ENCODE measurements at regions not wholly inside any gene's neighbourhood (a gene's known extent, or its start where the extent isn't known, plus 50 kb on each side); places are given as distances from the start of the nearest gene placed in this dataset.

DNA sequence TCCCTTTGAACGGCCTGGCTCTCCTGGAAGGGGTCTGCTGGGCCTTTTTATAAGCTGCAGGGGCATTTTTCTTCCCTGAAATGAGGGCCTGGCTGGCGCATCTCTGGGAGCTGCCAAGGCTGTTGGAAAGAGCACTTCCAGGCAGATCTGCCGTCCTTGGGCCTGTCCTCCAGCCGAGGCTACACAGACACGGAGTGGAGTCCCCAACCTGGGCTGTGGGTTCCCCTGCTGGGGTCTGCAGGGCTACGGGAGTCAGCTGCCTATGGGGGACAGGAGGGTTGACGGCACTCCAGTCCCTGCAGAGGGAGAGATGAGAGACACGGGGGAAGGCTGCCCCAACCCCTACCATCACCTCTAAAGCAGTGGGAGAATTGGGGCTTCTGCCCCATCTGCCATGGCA, 606.6 kb downstream of the TBC1D22A start:
- ATAC-seq, result no peak
- no peak overlapping the region for H3K27ac ChIP-seq
- peak in 1 of 4 donors; percentile 47 for DNase-seq
- H3K9me3 ChIP-seq, result no peaks in the 10 kb centered on the region
- TF ChIP-seq, protein P1, sequence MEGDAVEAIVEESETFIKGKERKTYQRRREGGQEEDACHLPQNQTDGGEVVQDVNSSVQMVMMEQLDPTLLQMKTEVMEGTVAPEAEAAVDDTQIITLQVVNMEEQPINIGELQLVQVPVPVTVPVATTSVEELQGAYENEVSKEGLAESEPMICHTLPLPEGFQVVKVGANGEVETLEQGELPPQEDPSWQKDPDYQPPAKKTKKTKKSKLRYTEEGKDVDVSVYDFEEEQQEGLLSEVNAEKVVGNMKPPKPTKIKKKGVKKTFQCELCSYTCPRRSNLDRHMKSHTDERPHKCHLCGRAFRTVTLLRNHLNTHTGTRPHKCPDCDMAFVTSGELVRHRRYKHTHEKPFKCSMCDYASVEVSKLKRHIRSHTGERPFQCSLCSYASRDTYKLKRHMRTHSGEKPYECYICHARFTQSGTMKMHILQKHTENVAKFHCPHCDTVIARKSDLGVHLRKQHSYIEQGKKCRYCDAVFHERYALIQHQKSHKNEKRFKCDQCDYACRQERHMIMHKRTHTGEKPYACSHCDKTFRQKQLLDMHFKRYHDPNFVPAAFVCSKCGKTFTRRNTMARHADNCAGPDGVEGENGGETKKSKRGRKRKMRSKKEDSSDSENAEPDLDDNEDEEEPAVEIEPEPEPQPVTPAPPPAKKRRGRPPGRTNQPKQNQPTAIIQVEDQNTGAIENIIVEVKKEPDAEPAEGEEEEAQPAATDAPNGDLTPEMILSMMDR (IDR thresholded peaks at IDR 0.05), result no peak
- peaks cover 0 to 6% of the 10 kb centered on the region in 2 donors for H3K27me3 ChIP-seq
- H3K4me1 ChIP-seq, result no peaks in the 10 kb centered on the region
- intact Hi-C loops (cut with DNase I), result no loop called here
- H3K36me3 ChIP-seq, result no peaks in the 10 kb centered on the region
- H3K4me3 ChIP-seq, result no peak overlapping the region

DNA sequence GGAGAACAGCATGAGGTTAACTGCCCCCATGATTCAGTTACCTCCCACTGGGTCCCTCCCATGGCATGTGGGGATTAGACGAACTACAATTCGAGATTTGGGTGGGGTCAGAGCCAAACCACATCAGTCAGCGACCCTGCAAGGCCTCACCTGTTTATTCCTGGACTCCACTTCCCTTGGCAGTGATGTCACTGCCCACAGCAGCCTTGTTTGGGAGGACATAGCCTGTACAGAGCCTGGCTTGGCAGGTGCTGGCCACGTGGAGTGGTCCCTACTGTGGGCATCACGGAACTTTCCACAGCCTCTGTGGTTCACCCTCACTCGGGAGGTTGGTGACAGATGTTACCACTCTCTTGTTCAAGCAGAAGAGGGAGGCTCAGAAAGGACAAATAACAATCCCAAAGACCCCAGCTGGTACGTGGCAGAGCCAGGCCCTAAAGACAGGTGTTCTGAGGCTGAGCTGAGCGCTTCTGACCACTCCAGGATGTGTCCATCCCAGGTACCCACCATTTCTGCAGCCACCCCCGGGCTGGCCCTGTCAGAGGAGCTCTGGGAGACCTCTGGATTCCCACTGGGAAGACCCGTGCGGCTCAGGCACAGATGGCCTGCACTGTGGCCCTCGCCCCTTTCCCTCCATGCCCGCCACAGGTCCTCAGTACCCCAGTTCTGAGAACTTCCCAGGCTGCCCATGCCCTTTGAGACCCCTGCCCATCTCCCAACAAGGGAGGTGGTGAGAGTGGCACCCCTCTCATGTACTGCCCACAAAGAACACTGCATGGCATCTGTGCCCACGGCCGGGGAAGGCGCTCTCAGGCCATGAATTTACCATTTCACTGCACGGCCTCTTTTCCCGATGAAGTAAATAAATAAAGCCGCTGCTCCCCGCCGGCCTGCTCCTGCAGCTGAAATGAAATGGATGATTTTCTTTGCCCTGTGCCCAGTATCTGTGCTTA, 605.8 kb downstream of the TBC1D22A start:
- Histone ChIP-seq H3K27ac (no peak overlapping the region), H3K9me3 (no peaks in the 10 kb centered on the region), H3K4me3 (no peak overlapping the region), H3K36me3 (no peaks in the 10 kb centered on the region), H3K4me1 (no peaks in the 10 kb centered on the region), H3K27me3 (no peaks in the 10 kb centered on the region)
- TF ChIP-seq, protein P1 (IDR thresholded peaks at IDR 0.05), result no peak
- ATAC-seq (no peak), DNase-seq (peak in 1 of 4 donors; percentile 51)
- intact Hi-C loops (cut with DNase I), result no loop called here

DNA sequence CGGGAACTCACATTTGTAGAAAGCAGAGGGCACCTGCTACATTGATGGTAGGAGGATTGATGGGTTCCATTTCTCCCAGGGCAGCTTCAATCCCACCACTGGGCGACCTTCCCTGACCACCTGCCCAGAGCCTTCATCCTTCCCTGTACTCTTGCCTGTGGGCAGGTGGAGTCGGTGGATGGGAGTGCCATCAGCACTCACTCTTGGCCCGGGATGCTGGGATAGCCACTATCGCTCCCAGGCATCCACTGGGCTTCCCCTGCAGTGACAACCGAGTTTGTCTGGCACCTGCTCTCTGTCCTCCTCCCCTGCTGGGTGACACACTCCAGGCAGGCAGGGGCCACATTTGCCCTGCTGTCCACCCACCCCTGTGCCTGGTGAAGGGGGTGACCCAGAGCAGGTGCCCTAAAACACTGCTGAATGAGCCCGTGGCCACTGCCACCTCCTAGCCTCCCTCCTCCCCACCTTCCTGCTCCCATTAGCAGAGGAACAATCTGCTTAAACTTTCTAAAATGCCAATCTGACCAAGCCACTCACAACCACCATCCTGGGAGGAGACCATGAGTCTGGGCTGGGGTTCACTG, 604.7 kb downstream of the TBC1D22A start:
- H3K27ac ChIP-seq, result no peak overlapping the region

DNA sequence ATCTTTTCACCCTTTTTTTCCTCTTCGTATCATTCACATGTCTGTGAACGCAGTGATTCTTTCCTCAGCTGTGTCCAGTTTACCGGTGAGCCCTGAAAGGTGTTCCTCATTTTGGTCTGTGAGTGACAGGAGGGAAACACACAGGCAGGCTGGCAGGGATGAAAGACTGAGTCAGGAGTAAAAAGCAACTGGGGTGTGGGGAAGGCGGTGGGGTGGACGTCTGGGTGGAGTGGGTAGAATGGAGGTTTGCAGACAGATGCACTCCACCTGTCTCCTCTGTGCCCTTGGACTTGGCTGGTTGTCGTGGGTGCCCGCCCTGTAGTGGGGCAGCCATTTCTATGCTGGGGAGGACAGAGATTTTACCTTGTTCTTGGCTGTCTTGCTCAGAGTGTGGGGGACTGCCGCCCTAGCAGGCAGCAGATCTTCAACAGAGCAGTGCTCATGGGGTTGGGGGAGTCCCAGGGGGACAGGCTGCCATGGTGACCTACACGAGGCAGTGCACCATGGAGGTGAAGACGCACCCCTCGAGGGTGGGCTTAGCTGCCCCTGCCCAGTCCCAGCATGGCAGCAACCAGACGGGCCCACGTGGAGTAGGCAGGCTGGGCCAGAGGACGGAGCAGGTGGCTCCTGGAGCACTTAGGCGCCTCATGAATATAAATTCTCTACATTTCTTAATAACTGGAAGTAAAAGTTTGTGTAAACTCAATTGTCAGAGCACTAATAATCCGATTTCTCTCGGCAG, 603.7 kb downstream of the TBC1D22A start:
- Histone ChIP-seq H3K9me3 (peaks cover 0 to 18% of the 10 kb centered on the region in 2 donors), H3K4me1 (no peaks in the 10 kb centered on the region), H3K4me3 (no peak overlapping the region), H3K27ac (no peak overlapping the region), H3K27me3 (no peaks in the 10 kb centered on the region), H3K36me3 (no peaks in the 10 kb centered on the region)
- intact Hi-C loops (cut with DNase I), result no loop called here
- no peak for ATAC-seq
- DNase-seq, result peak in 1 of 4 donors; percentile 51
- TF ChIP-seq, protein P1 (IDR thresholded peaks at IDR 0.05), result no peak

More for the DNA sequence above, 604.7 kb downstream of the TBC1D22A start:
- H3K27me3 ChIP-seq, result no peaks in the 10 kb centered on the region
- TF ChIP-seq, protein P1 (IDR thresholded peaks at IDR 0.05), result no peak
- H3K36me3 ChIP-seq, result no peaks in the 10 kb centered on the region
- intact Hi-C loops (cut with DNase I), result no loop called here
- no peak overlapping the region for H3K4me3 ChIP-seq
- no peaks in the 10 kb centered on the region for H3K4me1 ChIP-seq
- no peak for ATAC-seq
- no peak for DNase-seq
- peaks cover 0 to 8% of the 10 kb centered on the region in 2 donors for H3K9me3 ChIP-seq

DNA sequence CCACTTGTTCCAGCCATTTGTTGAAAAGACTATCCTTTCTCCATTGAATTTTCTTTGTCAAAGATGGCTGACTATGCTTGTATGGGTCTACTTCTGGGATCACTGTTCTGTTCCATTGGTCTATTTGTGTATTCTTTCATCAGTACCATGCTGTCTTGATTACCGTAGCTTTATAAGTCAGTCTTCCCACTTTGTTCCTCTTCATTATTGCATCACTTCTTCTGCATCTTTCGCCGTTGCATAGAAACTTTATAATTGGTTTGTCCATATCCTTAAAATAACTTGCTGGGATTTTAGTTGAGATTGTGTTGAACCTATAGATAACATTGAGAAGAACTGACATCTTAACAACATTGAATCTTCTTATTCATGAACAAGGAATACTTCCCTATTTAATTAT, 598.8 kb downstream of the TBC1D22A start:
- no peak for DNase-seq
- Histone ChIP-seq H3K4me3 (no peak overlapping the region), H3K27me3 (no peaks in the 10 kb centered on the region), H3K9me3 (peaks cover 0 to 24% of the 10 kb centered on the region in 2 donors), H3K36me3 (no peaks in the 10 kb centered on the region), H3K27ac (no peak overlapping the region), H3K4me1 (no peaks in the 10 kb centered on the region)
- ATAC-seq, result no peak
- intact Hi-C loops (cut with DNase I), result no loop called here
- TF ChIP-seq, protein P1 (IDR thresholded peaks at IDR 0.05), result no peak

Data from left lung (tissue), 4 donors.